ENCODE measurements at regions not wholly inside any gene's neighbourhood (a gene's known extent, or its start where the extent isn't known, plus 50 kb on each side); places are given as distances from the start of the nearest gene placed in this dataset.

- Mint-ChIP-seq H3K27ac (no peak overlapping the region), H3K4me1 (no peaks in the 10 kb centered on the region), H3K9me3 (peaks cover 0 to 2% (median 0%) of the 10 kb centered on the region in 7 donors), H3K4me3 (no peak overlapping the region), H3K27me3 (ENCODE audit: low read depth in 3 of 3) (no peaks in the 10 kb centered on the region), H3K36me3 (no peaks in the 10 kb centered on the region)
- H3K9ac ChIP-seq (ENCODE audit: insufficient read depth, low read length, poor library complexity, severe bottlenecking) = no peak overlapping the region
- no peaks in the 10 kb centered on the region for H4K20me1 ChIP-seq (ENCODE audit: insufficient read depth, low read length)
- no peaks in the 10 kb centered on the region for H3K27me3 ChIP-seq (ENCODE audit: control insufficient read depth in 2 of 2, insufficient read depth in 2 of 2, low read length in 2 of 2)
- no peak for DNase-seq
- intact Hi-C loops (cut with micrococcal nuclease) = no loop called here
- H3K4me3 ChIP-seq (replicated peaks in 1 of 3; ENCODE audit: low read depth in 2 of 3, low read length in 3 of 3) = no peak overlapping the region
- no peaks in the 10 kb centered on the region for H3K4me1 ChIP-seq (ENCODE audit: control insufficient read depth in 1 of 2, insufficient read depth in 2 of 2, low read length in 2 of 2)
- no peaks in the 10 kb centered on the region for H3K36me3 ChIP-seq (replicated peaks in 1 of 2; ENCODE audit: control insufficient read depth in 1 of 2, insufficient read depth in 2 of 2, low read length in 2 of 2)
- no peak overlapping the region for H2AFZ ChIP-seq (ENCODE audit: insufficient read depth, low read depth, low read length, poor library complexity, severe bottlenecking)
- H3K79me2 ChIP-seq (ENCODE audit: insufficient read depth, low read length) = no peaks in the 10 kb centered on the region
- no peaks in the 10 kb centered on the region for H3K9me3 ChIP-seq (replicated peaks in 1 of 2; ENCODE audit: control insufficient read depth in 1 of 2, insufficient read depth in 1 of 2, low read length in 2 of 2)
- TF ChIP-seq CTCF (IDR thresholded peaks at IDR 0.05) = no peak
- no peak overlapping the region for H3K27ac ChIP-seq (ENCODE audit: low read depth in 1 of 2, low read length in 2 of 2)
- no CpG with 5 or more reads among the region's 4 CpGs for WGBS (ENCODE audit: insufficient coverage)
- no peak overlapping the region for H3K4me2 ChIP-seq (replicated peaks; ENCODE audit: extremely low read depth, low read length, poor library complexity, severe bottlenecking)
Measured at GRCh38 chr4:20122198-20122988, 129.3 kb upstream of the SLIT2 start.

- no peak overlapping the region for H3K9ac ChIP-seq (ENCODE audit: insufficient read depth, low read length, poor library complexity, severe bottlenecking)
- Mint-ChIP-seq H3K27ac (no peak overlapping the region), H3K4me1 (no peaks in the 10 kb centered on the region)
Measured at GRCh38 chr4:20119141-20119540, 132.6 kb upstream of the SLIT2 start.

More at GRCh38 chr4:20119141-20119540, 132.6 kb upstream of the SLIT2 start:
- H3K27me3 Mint-ChIP-seq (ENCODE audit: low read depth in 3 of 3) = no peaks in the 10 kb centered on the region
- H3K4me3 Mint-ChIP-seq = no peak overlapping the region
- H4K20me1 ChIP-seq (ENCODE audit: insufficient read depth, low read length) = no peaks in the 10 kb centered on the region
- no peaks in the 10 kb centered on the region for H3K9me3 ChIP-seq (replicated peaks in 1 of 2; ENCODE audit: control insufficient read depth in 1 of 2, insufficient read depth in 1 of 2, low read length in 2 of 2)
- H3K79me2 ChIP-seq (ENCODE audit: insufficient read depth, low read length) = no peaks in the 10 kb centered on the region
- no peaks in the 10 kb centered on the region for H3K27me3 ChIP-seq (ENCODE audit: control insufficient read depth in 2 of 2, insufficient read depth in 2 of 2, low read length in 2 of 2)
- intact Hi-C loops (cut with micrococcal nuclease) = no loop called here
- no peaks in the 10 kb centered on the region for H3K36me3 ChIP-seq (replicated peaks in 1 of 2; ENCODE audit: control insufficient read depth in 1 of 2, insufficient read depth in 2 of 2, low read length in 2 of 2)
- no peak for DNase-seq
- TF ChIP-seq CTCF (IDR thresholded peaks at IDR 0.05) = no peak
- 86% methylated on average over 1 of the region's 2 CpGs for WGBS (ENCODE audit: insufficient coverage)
- H3K27ac ChIP-seq (ENCODE audit: low read depth in 1 of 2, low read length in 2 of 2) = no peak overlapping the region
- no peak overlapping the region for H2AFZ ChIP-seq (ENCODE audit: insufficient read depth, low read depth, low read length, poor library complexity, severe bottlenecking)
- H3K36me3 Mint-ChIP-seq = no peaks in the 10 kb centered on the region
- no peak overlapping the region for H3K4me2 ChIP-seq (replicated peaks; ENCODE audit: extremely low read depth, low read length, poor library complexity, severe bottlenecking)
- peaks cover 0 to 2% (median 0%) of the 10 kb centered on the region in 7 donors for H3K9me3 Mint-ChIP-seq
- no peaks in the 10 kb centered on the region for H3K4me1 ChIP-seq (ENCODE audit: control insufficient read depth in 1 of 2, insufficient read depth in 2 of 2, low read length in 2 of 2)
- no peak overlapping the region for H3K4me3 ChIP-seq (replicated peaks in 1 of 3; ENCODE audit: low read depth in 2 of 3, low read length in 3 of 3)
